NCI-H460 (cell line): ENCODE measurements at regions not wholly inside any gene's neighbourhood (a gene's known extent, or its start where the extent isn't known, plus 50 kb on each side); places are given as distances from the start of the nearest gene placed in this dataset.

Source experiments
- DNase-seq: peaks from one replicate; pipeline ENCODE4 v3.0.0-alpha.2; 2016; ENCODE audit warnings: low read depth; ENCODE audit errors: extremely low read depth

DNA sequence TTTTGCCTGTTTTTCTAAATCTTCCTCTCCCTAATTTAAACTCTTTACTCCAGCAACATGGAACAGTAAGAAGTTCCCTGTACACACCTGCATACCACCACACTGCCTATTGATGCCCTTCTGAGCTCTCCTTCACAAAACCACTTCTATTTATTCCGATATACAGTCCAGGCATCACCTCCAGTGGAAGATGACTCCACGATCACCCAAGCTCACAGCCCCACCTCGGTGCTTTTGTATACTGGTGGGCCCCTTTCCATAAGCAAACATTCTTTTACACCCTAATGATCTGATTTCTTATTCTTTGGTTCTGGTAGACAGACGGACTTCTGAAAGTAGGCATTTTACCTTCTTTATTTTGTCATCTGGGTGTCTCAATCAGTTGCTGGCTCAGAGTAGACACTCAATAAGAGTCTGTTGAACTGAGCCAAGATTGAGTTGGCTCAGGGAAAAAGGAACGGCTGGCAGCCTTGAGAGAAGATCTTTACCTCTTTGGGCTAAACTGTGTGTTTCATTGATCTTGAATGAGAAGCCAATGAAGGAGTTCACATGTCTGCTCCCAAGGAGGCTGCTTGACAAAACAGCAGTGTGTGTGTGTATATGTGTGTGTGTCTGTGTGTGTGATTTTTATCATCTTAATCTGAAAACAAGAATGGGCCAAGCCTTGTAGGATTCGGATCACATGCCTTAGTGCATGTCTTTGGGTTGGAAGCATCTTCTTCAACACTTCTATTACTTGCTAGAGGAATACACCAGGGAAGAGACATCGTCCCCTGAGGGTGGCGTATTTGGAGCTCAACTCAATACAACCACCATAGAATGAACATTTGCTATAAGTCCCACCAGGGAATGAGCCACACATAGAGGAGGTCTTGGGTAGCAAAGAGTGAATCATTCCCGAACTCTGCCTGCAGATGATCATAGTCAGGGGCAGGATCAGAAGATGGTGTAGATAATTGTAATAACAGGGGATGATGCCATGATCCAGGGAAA is 341.8 kb downstream of the CYRIA start:
- DNase-seq = no peak

DNA sequence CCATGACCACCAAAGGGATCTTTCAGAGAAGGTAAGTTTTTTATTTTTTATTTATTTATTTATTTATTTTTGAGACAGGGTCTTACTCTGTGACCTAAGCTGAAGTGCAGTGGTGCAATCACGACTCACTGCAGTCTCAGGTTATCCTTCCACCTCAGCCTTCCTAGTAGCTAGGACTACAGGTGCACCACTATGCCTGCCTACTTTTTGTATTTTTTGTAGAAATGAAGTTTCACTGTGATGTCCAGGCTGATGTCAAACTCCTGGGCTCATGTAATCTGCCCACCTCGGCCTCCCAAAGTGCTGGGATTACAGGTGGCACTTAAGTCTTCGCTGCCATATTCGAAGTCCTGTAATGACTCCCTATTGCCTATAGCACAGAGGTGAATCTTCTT is 342.5 kb downstream of the CYRIA start:
- DNase-seq = no peak

DNA sequence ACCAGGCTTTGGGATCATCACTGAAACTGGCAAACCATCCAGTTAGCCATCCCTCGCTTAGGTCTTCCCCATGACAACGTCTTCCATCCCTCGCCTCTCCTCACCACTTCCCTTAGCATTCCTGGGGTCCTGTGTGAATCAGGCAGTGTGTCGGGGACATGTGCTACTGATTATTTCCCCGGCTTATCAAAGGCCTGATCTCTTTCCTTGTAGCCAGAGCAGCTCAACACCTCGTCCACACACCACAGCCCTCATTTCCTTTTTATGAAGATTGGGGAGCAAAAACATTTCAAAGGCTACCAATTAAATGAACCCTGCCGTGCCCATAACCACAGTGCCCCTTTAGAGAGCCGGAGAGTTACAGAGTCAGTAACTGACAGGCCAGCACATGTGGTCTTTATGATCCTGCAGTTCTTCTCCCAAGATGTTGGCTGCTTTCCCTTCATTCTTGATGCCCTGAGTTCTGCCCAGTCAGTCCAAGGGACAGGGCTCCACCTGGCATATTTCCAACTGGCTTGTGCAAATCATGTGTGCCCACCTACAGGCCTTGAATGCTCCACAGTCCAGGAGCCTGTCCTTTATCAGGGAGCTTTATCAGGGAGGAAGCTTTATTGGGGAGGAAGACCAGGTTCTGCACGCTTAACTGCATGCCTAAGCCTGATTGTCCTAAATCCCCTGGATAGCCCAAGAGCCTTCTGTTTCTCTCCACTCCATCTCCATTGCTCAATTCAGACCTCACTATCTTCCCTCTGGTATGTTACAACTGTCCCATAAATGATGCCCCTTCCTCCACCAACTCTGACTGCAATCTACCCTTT is 343.1 kb downstream of the CYRIA start:
- DNase-seq = no peak

DNA sequence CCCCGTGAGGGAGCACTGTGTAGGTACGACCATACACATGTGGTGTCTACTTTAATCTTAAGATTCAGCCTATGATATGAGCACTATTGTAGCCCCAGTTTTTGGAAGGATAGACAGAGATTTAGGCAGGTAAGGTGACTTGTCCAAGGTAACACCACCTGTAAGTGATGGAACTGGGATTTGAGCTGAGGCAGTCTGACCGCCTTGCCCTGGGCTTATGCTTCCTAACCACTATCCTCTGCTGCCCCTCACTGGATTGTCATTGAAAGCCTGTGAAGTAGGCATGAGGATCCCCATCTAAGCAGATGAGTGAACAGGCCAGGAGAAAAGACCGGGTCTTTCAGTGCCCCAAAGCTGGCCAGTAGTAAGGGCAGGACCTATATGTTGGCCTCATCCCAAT is 343.8 kb downstream of the CYRIA start:
- no peak for DNase-seq

DNA sequence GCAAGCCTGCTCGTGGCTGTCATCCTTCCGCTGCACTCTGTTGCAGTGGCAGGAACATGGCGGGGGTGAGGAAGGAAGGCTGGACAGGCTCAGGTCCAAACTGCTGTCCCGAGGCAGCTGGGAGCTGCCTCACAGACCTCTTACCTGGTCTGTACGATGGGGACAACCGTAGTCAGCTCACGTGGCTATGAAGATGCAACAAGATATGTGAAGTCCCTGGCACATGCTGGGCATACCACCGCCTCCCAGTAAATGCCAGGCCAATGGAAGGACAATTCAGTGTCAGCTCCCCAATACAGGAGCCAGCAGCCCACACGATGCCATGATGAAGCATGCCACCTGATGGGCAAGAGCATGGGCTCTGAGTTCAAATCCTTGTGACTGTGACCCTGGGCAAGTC is 344.4 kb downstream of the CYRIA start:
- DNase-seq = no peak

DNA sequence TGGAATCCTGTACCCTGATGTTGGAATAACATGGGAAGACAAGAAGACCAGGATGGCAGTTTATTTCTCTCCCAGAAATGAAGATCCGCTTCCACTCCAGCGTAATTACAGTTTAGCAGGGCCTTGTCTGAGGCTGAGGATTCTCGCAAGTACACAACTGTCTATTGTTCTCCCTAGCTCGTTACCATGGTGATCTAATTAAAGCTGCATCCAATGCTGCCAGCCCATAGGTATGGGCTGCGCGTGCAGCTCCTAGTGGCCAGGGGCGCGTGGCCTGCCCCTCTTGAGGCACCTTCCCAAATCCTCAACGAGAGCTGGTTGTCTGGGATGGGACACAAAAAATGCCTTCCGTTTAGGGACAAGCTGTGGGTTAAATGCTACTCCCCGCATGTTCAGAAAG is 344.9 kb downstream of the CYRIA start:
- DNase-seq = no peak

DNA sequence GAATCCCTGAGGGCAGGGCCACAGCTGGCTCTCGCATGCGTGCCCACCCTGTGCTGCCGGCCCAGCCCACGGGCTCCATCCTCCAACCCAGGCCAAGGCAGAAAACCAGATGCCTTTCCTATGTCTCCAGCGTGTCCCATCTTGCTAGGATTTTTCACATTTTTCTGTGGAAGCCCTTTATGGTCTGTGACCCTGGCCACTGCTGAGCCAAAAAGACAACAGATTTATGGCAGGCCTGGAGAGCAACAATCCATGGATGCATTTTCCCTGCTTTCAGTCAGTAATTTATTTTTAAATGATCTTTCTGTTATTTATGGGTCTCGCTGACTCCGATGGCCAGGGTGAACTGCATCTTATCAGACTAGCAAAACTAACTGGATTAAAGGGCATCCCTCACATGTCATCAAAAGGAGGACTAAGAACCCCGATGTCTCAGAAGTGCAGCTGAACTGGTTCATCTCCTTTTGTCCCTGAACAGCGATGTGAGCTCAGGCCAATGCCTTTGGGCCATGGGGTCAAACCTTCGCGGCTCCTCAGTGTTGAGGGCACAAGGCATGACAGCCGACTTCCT is 346.0 kb downstream of the CYRIA start:
- no peak for DNase-seq

DNA sequence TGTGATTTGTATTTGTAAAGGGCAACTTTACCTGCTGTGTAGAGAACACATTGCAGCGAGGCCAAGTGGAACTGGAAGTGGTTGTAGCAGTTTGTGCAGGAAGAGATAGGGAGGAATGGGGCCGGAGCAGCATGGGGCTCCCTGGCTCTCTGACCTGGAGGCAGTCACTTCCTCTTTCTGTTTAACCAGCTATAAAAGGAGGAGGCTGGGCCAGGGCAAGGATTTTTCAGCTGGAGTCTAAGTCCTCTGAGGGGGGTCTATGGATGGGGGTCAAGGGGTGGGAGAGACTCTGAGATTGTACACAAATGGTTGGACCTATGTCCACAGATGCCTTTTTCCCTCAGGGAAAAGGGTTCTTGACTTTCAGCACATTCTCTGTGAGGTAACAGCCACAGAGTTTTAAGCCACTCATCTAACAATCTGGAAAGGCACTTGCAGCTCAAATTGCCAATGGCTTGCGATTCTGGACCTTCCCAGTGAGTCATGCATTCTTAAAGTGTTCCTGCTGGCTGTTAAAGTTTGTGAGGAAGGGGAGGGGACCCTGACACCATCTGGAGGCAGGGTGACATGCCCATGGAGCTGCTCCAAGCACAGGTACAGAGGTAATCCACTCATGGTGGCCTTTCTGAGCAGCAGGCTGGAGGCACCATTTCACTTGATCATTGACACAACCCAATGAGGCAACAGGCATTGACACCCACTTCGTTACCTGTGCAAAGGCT is 347.0 kb downstream of the CYRIA start:
- no peak for DNase-seq

DNA sequence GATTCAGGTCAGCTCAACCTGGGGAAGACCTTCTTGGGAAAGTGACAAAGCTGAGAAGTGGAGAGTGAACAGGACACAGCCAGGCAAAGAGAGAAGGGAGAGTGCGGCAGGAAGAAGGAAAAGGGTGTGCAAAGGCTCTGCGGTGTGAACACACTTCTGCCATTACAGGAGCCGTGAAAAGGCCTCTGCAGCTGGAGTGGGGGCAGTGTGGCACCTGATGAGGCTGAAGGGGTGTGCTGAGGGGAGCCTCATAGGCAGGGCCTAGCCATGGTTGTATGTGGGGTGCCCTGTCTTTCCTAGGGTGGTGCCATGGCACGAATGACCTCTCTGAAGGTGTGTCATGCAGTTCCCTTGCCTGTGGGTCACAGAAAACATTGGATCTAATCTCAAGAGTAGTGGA is 347.6 kb downstream of the CYRIA start:
- no peak for DNase-seq

DNA sequence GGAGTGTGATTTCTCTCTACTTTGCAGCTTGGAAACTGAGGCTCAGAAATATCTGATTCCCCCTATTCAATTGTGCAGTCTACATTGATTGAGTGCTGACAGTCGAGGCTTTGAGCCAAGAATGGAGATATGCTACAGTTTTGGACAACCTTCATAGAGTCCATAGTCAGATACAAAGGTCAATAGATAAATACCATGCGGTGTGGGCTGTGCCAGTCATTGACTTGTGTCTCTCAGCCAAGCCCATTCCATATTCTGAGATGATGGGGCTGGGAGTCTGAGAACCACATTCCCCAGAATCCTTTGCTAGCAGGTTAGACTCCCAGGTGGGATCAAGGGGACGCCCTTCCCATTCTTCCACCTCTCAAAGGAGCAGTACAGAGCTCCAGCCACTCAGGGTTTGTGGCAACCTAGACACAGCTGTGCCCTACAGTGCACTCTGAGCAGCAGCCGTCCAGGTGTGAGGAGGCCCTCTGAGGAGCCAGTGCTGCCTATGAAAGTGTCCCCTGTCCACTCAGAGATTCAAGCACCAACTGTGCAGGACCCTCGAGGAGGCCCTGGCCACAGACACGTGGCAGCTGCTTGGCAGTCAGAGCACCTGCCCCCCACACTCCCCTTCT is 348.3 kb downstream of the CYRIA start:
- no peak for DNase-seq

DNA sequence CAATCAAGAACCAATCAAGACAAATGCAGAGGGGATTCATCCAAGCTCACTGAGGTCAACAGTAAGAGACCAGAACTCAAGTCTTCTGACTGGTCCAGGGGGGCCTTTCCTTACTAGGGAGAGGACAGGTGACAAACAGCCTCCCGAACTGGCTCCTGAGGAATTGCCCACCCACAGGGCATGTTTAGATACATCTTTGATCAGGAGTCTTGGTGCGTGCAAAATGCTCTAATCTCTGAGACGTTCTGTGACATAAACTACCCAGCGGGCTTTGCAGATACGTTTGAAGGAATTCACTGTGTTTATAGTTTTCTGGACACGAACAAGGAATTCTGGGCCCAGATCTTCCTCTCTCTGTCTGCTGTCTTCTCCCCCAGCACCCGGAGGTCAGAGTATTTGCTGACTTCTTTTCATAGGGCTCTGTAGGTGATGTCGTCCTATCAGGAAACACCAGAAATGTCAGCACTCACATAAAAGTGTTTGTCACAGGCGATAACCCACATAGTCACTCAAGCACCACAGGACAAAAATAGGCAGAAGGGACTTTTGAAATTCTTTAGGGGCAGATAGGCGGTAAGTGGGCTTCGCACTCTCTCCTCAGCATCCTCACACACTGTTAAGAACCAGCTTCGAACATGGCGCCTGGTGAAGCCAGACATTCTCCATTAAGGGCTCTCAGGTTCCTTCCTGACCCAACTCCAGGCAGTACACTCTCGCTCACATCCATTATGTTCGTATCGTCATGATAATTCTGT is 349.0 kb downstream of the CYRIA start:
- no peak for DNase-seq

DNA sequence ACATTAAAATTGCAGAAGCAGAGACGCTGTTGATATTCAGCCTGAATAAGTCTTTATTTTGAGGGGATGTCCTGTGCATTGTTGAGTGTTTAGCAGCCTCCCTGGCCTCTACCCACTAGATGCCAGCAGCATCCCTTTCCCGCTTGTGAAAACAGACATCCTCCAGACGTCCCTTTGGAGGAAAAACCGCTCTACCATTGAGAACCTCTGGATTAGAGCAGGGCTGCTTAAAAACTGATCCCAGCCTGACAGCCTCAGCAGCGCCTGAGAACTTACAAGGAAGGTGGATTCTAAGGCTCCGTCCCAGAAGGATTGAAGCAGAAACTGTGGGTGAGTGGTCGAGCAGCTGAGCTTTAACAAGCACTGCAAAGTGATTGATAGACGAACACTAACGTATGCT is 349.7 kb downstream of the CYRIA start:
- no peak for DNase-seq

DNA sequence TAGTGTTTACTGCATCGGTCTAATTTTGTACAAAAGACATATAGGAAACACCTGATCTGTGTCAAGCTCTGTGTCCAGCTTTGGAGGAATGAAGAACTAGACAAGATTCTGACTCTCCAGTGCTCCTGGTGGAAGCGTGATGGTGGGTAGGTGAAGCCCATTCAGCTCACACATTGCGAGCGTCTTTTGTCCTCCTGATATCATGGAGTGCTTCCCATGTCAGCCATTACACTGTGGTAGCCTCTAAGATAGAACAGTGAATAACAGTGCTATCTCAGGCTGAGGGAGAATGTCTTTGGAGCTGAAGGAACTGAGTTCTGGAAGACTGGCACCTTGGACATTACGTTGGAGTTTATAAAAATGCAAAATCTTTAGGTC is 350.2 kb downstream of the CYRIA start:
- DNase-seq = no peak

DNA sequence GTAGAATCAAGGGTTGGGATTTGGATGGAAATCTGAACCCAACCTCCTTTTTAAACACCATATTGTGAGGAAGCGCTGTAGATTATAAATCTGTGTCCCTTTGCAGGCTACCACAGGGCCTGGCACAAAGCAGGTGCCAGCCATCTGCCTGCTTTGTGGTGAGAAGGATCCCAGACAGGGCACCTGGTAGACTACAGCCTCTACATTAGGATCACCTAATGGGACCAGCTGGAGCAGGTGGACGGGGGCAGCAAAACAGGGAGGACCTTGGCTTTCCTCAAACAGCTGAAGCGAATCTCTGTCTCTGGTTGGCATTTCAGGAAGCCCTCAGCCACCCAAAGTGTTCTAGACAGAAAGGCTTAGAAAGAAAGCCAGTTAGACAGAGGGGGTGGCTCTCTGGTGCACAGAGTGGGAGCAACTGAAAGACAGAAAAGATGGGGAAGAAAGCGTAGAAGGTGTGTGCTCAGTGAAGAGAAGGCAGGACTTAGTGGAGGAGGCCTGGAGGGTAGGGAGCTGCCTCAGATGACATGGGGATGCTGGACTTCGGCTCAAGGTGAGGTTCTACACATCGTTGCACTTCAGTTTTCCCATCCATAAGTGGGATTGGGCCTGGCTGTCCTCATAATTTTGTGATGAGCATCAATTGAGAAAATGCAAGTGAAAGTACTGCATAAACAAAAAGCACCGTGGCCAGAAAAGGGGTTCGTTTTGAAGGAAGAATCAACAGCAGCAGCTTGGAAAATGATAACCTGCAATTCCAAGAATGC is 350.8 kb downstream of the CYRIA start:
- DNase-seq = no peak

DNA sequence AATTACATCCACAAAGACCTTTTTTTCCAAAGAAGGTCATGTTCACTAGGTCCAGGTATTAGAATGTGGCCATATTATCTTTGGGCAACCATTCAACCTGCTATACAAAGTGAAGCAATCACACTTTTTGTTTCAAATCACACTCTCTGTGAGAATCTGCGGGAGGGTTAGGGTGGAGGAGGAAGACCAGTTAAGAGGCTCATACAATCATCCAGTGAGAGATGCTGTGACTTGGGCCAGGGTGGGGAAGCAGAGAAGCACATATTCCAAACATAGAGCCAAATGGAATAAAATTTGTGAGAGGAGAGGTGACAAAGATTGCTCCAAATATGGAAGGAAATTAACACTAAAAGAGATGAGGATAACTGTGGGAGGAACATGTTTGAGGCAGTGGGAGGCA is 351.6 kb downstream of the CYRIA start:
- no peak for DNase-seq

DNA sequence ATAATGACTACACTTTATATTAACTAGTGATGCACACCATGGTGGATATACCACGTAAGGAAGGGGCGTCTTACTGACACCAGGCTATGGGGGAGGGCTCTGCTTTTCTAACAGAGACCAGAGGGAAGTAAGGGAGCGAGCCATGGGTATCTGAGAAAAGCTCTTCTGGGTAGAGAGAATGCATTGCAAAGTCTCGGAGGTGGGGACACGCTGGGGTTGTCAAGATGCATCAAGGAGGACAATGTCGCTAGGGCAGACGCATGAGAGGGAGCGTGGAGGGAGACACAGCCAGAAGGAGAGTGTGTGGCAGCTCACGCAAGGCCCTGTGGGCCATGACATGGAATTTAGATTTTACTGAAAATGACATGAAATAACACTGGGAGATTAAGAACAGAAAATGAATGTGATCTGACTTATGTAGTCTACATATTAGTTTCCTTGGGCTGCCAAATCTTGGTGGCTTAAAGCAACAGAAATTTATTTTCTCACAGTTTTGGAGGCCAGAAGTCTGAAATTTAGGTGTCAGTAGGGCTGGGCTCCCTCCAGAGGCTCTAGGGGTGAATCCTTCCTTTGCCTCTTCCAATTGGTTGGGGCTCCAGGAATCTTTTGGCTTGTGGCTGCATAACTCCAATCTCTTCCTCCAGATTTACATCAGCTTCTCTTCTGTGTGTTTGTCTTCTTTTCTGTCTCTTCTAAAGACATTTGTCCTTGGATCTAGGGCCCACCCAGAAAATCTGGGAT is 352.2 kb downstream of the CYRIA start:
- DNase-seq = no peak

DNA sequence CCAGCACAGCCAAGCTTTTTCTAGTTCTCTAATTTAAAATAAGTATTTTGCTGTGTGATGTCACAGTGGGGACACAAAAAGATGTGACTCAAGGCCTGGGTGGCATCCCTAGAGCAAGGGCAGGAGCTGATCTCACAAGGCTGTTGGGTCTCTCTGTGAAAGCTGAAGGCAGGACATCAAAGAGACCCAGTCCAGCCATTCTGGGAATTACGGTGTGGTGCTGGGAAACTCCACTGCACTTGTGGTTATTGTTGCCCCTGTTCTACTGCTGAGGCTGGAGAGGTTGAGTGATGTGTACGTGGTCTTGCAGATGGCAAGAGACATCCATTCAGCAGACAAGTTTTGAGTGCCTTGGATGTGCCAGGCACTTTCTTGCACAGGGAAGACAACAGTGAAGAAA is 352.9 kb downstream of the CYRIA start:
- DNase-seq = no peak
